Limb (tissue), 2 donors: ENCODE measurements at regions not wholly inside any gene's neighbourhood (a gene's known extent, or its start where the extent isn't known, plus 50 kb on each side); places are given as distances from the start of the nearest gene placed in this dataset.

Experiments used
- DNase-seq, 2 donors: peaks; one replicate each; pipeline ENCODE4 v3.0.0-alpha.2; 2016; ENCODE audit errors: extremely low spot score in 2 of 2

DNA sequence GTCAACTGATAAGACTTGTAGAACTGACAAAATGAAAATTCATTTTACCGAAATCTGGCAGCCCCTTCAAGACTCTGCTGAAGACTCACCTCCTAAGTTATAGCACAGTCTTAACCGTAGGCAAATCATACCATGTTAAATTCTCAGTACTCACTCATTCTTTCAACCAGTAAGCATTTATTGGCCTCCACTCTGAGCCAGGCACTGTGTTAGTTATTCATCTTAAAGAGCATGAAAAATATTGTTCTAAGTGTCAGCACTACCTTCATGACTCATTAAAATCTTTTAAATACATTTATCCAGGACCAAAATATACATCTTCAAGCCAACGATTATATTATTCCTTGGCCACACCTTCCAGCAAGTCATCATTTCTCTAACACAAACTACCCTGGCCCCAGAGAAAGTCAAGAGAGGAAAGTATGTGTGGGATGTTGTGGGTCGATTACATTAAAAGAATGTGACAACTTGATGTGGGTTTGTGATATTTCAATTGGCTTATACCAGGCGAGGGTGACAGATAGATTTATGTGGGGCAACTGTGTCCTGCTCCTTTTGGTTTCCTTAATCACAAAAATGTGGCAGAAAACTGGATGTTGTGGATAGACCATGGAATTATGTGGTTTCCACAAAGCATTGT, 55.0 kb downstream of the TMEM30B start:
- DNase-seq: no peak

DNA sequence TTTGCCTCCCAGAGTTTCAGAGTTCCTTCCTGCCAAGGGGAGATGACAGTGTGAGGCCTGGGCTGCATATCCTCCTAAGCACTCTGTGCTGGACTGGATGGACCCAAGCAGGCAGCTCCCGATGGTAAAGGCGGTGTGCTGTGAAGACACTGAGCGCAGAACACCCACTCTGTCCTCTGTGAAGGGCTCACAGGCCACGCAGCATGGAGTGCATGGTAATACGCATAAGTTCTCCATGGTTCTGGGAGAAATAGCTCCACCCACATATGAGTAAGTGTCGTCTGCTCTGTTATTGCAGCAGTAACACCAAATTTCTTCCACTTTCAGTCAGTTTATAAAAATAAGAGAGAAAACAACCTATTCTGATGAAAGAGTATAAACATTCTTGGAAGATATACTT, 55.8 kb downstream of the TMEM30B start:
- DNase-seq: no peak

DNA sequence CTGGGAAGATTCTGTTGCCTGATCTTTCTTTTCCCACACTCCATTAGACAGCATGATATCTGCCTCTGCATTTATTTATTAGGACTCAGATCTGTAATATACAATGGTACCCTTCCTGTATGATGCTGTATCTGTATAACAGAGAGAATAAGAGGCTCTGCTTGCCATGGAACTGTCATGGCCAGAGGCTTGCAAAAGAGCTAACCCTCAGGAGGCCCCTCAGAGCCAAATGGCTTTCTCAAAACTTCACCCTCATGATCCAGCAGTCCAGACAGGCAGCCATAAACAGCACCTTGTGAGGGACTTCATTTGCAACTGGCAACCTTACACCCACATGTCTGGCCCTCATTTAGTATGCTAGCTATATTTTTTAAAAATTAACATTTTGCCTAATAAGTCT, 57.6 kb downstream of the TMEM30B start:
- DNase-seq: no peak

DNA sequence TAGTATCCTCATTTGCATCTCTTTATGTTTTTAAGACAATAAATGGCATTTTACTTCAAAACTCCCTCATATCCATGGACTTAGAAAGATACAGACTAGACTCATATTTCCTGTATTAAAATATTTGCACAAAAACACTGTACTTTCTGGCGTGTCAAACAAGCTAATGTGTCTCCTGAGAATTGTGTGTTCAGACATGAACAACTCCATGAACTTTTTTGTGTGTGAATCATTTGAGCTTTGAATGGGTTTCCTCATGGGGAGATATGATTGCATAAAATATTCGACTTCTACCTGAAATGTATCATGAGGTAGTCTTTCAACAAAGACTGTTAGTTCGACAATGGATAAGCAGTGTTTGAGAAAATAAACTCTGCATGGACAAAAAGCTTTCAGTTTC, 58.8 kb downstream of the TMEM30B start:
- no peak for DNase-seq

DNA sequence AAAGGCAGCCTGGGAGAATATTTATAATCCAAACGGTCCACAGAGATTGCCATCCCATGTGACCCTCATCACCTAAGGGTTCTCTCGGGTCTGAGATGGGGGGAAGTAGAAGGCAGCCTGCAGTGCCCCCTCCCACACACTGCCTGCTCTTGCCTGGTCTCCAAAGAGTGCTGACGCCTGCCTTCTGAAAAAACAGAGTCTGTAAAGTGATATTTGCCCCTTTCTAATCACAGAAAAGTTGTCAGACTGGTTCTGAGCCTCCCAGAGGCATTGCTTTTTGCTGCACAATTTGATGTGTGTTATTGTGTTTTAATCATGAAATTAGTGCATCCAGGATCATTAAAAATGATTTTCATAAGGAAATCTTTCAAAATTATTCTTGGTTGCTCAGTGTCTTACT, 59.2 kb downstream of the TMEM30B start:
- DNase-seq: no peak

DNA sequence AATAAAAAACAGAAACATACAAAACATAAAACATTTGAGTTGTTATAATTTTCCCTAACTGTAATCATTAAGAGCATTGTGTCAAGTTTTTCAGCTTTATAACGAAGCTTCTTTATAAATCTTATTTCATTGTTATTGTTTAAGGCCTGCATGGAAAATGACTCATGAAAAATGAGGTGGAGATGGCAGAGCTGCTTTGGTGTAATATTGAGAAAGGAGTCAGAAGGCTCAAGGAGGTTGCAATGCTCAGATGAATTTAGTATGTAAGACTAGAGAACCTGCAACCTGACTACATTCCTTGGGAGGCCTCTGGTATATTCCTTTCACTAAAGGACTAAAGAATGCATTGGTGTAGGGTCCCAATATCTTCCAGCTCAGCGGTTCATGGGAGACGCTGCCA, 61.5 kb downstream of the TMEM30B start:
- no peak for DNase-seq

DNA sequence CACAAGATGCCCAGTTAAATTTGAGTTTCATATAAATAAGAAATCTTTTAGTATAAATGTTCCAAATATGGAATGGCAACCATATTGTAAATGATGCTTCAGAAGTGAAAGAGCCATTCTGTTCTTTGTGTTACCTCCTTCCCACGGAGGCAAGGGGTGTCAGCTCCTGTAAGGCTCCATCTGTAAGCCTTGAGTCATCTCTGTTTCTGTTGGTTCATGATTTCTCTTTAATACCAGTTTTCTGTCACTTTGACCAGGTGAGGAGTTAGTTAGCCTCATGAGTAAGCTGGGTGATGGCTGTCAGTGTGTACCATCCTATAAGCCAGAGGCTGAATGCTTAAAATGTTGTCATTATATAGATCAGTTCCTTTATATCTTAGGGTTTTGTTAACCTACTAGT, 61.9 kb downstream of the TMEM30B start:
- no peak for DNase-seq

DNA sequence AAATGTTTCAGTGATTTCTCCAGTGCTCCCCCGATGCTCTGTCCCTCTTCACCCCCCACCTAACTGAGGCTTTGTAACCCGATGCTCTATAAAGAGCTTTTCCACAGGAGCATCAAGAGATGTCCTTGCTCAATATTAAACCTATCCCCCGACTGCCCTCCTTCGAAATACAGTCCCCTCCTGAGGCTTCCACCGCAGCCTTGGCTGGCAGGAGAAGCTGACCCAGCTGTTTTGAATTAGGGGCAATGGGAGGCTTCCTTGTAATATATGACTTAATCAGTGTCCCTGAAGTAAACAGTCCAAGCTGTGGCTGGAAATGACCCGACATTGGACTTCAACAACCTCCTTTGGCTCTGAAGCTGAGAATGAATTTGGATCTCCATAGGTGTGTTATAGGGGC, 62.4 kb downstream of the TMEM30B start:
- DNase-seq: no peak

DNA sequence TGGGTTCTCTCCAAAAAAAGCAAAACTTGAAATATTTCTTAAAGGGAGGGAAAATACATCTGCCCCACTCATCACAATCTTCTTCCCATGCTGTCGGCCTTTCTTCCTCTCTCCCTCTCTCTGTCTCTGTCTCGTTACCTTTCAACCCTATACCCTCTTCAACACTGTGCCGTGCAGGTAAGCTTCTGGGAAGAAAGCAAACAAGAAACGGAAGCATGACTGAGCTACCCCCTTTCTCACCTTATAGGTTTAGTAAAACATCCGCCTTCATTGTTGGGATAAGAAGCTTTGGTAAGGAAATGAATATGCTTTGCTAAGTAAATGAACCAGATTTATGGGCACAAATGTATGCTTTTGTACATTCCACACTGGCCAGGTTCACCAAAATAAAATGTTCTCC, 63.0 kb downstream of the TMEM30B start:
- DNase-seq: no peak

DNA sequence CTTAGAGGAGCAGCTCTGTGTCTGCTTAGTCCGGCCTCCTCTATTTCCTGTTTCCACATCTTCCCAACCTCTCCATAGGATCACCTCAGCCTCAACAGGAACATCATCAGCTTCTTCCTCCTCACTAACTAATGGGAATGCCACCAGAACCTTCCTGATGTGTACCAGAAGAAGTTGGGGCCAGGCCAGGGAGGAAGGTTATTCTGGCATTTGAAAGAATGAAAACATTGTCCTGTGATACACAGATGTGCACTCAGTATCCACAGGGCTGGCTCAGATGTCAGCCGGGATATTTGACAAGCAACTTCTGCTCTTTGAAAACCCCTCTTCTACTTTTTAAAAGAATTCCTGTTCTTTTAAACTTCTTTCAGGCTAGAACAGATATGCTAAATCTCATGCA, 63.6 kb downstream of the TMEM30B start:
- DNase-seq: no peak

DNA sequence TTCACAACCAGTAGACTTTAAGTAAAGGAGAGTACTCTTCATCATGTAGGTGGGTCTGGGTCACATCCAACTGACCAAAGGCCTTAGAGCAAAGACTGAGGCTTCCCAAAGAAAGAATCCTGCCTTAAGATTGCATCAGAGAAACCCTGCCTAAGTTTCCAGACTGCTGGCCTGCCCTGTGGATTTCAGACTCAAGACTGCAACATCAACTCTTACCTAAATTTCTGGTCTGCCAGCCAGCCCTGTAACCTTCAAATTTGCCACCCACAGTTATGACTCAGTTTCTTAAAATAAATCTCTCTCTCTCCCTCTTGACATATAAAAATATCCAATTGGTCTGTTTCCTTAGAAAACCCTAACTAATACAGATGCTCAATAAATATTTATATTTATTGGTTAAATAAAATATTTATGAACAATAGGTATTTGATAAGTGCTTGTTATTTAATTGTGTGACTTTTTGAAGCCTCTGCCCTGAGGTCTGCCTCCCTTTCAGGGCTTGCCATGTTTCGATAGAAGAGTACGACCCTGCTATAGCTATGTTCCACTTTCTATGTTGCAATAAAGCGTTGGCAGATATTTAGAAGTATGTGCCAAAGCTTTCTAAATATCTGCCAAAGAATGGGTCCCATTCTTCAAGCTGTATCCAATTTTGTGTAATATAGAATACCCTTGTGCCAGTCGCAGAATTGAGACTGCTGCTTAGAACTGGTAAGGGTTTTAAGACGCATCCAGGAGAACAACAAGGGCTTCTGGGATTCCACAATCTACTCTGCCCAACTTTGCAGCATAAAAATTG, 65.7 kb downstream of the TMEM30B start:
- DNase-seq: no peak

DNA sequence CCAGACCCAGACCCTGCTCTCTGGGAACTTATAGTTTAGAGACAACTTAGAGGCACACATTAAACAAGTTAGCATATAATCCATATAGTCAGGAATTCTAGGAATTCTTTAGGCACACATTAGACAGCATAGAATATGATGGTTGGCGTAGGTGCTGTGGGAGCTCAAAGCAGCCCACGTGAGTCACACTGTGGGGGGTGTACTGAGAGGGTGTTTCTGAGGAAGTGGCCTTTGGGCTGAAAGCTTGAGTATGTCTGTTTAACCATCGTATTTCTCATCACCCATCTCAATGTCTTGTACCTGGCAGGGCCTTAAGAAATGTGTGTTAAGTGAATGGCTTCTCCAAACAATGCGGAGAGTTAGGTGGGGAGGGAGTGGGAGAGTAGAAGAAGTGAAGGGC, 67.2 kb downstream of the TMEM30B start:
- DNase-seq: no peak

DNA sequence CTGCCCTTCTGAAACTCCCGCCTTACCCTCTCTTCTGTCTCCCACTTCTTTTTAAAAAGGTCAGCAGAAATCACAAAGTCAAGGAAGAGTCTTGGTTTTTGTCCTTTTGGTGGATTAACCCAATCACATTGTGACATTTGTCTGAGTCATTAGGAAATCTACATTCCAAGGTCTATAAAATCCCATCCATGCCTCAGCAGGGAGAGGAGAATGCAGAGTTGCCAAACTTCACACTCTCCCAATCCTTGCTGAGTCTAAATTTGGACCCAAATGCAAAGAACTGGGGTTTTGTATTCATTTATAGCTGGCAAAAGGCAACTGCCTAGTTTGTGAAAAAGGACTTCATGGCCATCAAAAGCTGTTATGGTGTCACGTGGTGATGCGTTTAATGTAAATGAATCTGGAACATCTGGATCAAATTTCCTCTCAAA, 67.9 kb downstream of the TMEM30B start:
- no peak for DNase-seq

DNA sequence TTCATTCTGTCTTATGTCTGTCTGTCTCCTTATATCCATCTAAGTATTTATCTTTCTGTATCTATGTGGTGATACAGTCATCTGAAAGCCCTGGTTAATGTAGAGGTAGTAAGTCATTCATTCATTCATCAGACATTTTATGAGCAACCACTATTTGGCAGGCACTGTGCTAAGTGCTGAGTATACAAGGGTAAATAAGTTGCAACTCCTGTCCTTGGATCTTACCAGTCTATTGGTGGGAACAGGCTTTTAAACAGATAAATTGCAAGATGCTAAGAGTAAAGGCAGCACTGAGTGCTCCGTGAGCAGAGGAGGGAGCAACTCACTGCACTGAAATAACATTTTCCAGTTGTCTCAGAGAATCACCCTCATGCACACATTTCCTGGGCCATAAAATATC, 68.6 kb downstream of the TMEM30B start:
- DNase-seq: no peak

DNA sequence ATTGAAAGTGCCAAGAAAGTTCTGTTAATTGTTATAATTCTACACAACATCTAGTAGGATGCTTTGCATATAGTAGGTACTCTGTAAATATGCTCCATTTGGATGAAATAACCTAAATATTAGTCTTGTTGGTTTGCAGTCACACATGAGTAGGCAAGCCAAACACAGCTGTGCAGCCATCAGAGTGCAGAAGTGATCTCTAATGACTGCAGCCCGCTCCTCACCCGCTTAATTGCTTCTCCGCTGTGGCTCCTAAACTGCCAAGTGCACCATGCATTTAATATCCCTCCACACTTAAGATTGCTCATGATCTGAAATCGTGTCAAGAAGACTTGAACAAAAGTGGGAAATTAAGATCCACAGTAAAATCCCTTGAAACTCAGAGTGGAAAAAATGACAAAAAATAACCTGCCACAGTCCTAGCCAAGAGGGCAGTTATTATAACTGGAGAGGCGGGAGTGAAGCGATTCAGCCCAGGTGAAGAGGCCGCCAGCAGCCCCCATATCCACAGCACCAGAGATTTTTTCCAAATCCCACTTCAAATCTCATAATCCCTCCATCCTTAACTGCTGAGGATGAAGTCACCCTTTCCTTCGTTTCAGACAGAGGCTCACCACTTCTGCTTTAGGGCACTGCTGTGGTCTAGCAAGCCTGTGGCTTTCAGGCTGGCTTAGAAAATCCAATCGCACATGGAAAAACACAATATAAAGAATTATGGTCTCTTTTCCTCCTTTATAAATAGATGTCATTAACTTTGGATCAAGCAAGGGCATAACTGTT, 69.5 kb downstream of the TMEM30B start:
- DNase-seq: no peak

DNA sequence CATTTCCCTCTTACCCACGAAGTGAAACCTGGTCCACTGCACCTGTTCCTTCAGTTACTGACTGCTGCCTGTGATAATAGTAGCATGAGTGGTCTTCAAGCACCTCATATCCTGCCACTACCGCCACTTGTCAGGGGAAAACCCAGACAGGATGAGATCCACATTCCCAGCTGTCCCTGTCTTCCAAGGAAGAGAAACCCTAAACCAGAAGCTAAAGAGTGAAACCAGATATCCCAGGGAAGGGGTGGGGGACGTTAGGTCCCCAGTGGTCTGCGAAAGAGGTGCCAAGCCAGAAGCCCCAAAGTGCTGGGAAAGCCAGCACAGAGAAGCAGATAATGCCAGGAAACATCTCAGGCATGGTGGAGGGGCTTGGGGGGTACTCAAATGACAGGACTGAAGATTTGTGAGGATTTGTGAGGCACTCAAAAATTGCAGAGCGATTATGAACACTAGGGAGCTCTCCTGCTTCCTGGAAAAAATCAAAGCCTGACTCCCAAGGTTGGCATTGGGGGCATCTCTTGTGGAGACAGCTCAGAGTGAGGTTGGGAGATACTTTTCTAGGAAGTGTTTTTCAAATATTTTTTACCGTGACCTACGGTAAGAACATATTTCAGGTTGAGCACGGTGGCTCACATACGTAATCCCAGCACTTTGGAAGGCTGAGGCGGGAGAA, 77.9 kb downstream of the TMEM30B start:
- DNase-seq: peak in 1 of 2 donors; percentile 66

DNA sequence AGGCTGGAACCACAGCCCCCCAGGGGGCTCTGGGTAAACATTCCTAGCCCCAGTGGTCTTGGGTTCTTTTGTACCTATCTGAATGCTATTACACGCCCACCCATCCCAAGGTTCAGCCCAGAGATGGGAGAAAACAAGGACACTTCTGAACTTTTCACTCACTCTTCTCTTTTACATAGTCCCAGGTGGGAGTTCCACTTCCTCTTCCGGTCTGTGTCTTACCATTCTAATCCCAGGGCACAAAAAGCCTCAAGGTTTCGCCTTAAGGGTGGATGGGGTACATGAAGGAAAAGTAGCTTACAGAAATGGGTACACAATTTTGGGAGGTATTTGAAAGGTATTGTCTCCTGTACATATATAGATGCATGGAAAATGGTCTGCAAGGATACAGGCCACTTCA, 79.0 kb downstream of the TMEM30B start:
- no peak for DNase-seq

DNA sequence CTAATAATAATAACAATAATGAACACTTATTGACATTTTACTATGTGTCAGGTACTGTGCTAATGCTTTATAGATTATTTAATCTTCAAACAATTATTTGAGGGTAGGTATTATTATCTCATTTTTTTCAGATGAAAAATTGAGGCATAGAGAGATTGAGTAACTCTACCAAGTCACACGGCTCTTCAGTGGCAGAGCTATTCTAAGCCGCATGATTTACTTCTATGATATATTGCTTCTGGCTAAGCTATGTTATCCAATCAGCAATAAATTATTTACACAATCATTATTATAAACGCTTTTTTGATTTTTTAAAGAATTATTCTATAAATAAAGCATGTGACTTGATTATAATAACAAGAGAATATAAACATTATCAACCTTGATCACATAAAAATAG, 80.0 kb downstream of the TMEM30B start:
- DNase-seq: no peak

DNA sequence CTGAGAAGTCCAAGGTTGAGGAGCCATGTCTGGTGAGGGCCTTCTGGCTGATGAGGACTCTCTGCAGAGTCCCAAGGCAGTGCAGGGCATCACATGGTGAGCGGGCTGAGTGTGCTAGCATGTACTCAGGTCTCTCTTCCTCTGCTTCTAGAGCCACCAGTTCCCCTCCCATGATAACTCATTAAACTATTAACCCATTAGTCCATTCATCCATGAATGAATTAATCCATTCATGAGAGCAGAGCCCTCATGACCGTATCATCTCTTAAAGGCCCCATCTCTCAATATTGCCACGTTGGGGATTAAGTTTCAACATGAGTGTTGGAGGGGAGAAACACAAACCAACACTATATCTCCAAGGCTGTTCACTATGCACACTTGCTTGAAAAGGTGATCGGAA, 83.7 kb downstream of the TMEM30B start:
- no peak for DNase-seq

DNA sequence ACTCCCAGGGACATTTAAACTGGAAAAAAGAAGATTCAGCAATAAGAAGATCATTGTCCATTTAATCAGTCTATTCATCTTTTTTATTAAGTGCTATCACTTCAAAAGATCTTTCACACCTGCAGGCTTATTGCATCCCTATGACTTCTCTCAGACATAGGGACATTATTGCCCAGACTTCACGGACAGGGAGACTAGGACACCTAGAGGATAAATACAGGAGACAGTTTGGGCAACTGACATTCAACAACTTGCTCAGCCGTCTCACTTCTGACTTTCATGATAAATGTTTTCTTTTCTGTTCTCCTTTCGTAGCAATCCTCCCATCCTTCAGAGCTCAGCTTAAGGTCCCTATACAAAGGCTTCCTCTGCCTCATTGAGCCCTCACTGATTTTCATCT, 84.3 kb downstream of the TMEM30B start:
- no peak for DNase-seq

DNA sequence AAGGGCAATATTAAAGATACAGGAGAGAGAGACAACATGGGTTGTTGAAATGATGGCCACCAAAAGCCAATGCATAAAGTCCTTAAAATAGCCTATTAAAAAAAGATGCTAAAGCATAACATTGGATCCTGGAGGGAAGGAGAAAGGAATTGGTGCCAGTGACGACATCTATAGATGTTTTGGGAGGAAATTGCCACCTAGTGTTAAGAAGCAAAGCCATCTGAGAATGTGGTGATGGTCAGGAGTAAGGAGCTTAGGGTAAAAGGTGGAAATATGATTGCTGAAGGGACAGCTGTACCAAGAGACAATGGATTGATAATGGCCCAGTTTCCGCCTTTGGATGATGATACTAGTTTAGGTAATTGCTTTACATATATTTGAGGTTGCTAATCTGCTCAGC, 85.1 kb downstream of the TMEM30B start:
- no peak for DNase-seq

DNA sequence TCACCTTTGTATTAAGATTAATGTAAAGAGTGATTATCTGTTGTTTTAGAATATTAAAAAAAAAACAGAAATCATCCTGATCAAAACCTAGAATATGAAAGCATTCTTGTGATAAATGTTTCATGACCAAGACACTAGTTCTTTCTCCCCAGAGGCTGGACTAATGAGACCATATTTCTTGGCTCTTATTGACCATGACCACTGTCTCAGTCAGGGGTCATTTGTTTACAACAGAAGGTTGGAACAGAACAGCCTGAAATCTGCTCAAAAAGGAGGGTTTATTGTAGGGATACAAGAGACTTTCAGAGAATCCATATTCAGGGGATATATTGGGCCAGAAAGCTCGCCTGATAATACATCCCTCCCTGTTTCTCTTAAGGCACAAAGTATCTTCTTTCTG, 87.7 kb downstream of the TMEM30B start:
- DNase-seq: no peak
